CD14-positive monocyte (primary cell): ENCODE measurements at regions not wholly inside any gene's neighbourhood (a gene's known extent, or its start where the extent isn't known, plus 50 kb on each side); places are given as distances from the start of the nearest gene placed in this dataset.
A peak's percentile ranks its signal among the peaks of the same experiment; 100 is the strongest.
"Not testable (repeated sequence)": the region's sequence is repeated elsewhere in the genome, so short reads cannot be mapped to it uniquely, and the experiment has no call there.

Source experiments
- DNase-seq, 3 donors: peaks; one replicate each; pipeline ENCODE4 v3.0.0-alpha.2; 2011 to 2022
- H2AFZ ChIP-seq: 2 replicates; pipeline ENCODE4 v1.6.0; 2012; ENCODE audit warnings: mild to moderate bottlenecking, low read depth, low read length, inconsistent platforms; ENCODE audit not compliant: insufficient read depth, poor library complexity, severe bottlenecking
- H3K27ac ChIP-seq, 2 donors: 1 replicate in 1 of 2; 2 replicates in 1 of 2; pipeline ENCODE4 v1.5.1; 2012 to 2013; ENCODE audit warnings: low read length in 2 of 2, control low read depth in 1 of 2, inconsistent platforms in 1 of 2, low read depth in 1 of 2, mild to moderate bottlenecking in 1 of 2
- H3K27me3 ChIP-seq, 2 donors: one replicate each; pipeline versions ENCODE4 v1.6.0 to v1.6.1; 2011 to 2013; ENCODE audit warnings: low read length in 2 of 2; ENCODE audit not compliant: control insufficient read depth in 2 of 2, insufficient read depth in 2 of 2
- H3K36me3 ChIP-seq, 2 donors: replicated peaks in 1 of 2; 1 replicate in 1 of 2; 2 replicates in 1 of 2; pipeline versions ENCODE4 v1.5.1 to v1.6.1; 2012 to 2013; ENCODE audit warnings: low read length in 2 of 2, control low read depth in 1 of 2, inconsistent platforms in 1 of 2, mild to moderate bottlenecking in 1 of 2; ENCODE audit not compliant: insufficient read depth in 2 of 2, control insufficient read depth in 1 of 2
- H3K4me1 ChIP-seq, 2 donors: 1 replicate in 1 of 2; 2 replicates in 1 of 2; pipeline versions ENCODE4 v1.5.1 to v1.6.1; 2012 to 2013; ENCODE audit warnings: low read length in 2 of 2, control low read depth in 1 of 2, inconsistent platforms in 1 of 2, mild to moderate bottlenecking in 1 of 2, moderate library complexity in 1 of 2; ENCODE audit not compliant: insufficient read depth in 2 of 2, control insufficient read depth in 1 of 2
- H3K4me2 ChIP-seq: replicated peaks from 2 replicates; pipeline ENCODE3; 2012; ENCODE audit warnings: low read length, moderate library complexity, mild to moderate bottlenecking; ENCODE audit not compliant: poor library complexity, severe bottlenecking; ENCODE audit errors: extremely low read depth
- H3K4me3 ChIP-seq, 3 experiments: fragments of 200-600 bp in 1 of 3; sonication (generic) in 1 of 3; replicated peaks in 1 of 3; 1 replicate in 2 of 3; 2 replicates in 1 of 3; pipeline ENCODE4 v1.5.1; 2011 to 2013; ENCODE audit warnings: low read length in 3 of 3, mild to moderate bottlenecking in 3 of 3, control low read depth in 2 of 3, low read depth in 2 of 3, inconsistent platforms in 1 of 3, moderate library complexity in 1 of 3
- H3K79me2 ChIP-seq: 2 replicates; pipeline ENCODE4 v1.6.0; 2012; ENCODE audit warnings: mild to moderate bottlenecking, control low read depth, inconsistent platforms, low read length, moderate library complexity; ENCODE audit not compliant: insufficient read depth
- H3K9ac ChIP-seq: 2 replicates; pipeline ENCODE4 v1.6.0; 2017; ENCODE audit warnings: low read length, mild to moderate bottlenecking; ENCODE audit not compliant: insufficient read depth, poor library complexity, severe bottlenecking
- H3K9me3 ChIP-seq, 2 donors: replicated peaks in 1 of 2; 1 replicate in 1 of 2; 2 replicates in 1 of 2; pipeline versions ENCODE4 v1.5.1 to v1.6.1; 2012 to 2013; ENCODE audit warnings: low read length in 2 of 2, control low read depth in 1 of 2; ENCODE audit not compliant: control insufficient read depth in 1 of 2, insufficient read depth in 1 of 2
- H4K20me1 ChIP-seq: 2 replicates; pipeline ENCODE4 v1.6.0; 2012; ENCODE audit warnings: mild to moderate bottlenecking, low read length, control low read depth, moderate library complexity; ENCODE audit not compliant: insufficient read depth
- H3K27ac Mint-ChIP-seq, 7 donors: one replicate each; pipeline ENCODE4 v1.8.0; 2020; ENCODE audit warnings: mild to moderate bottlenecking in 7 of 7, mixed read lengths in 7 of 7, moderate library complexity in 6 of 7, inconsistent platforms in 2 of 7
- H3K27me3 Mint-ChIP-seq, 3 donors: one replicate each; pipeline ENCODE4 v1.8.0; 2021 to 2022; ENCODE audit warnings: low read depth in 3 of 3, mild to moderate bottlenecking in 3 of 3, mixed read lengths in 3 of 3, moderate library complexity in 3 of 3, inconsistent platforms in 1 of 3
- H3K36me3 Mint-ChIP-seq, 2 donors: one replicate each; pipeline ENCODE4 v1.8.0; 2020; ENCODE audit warnings: mixed read lengths in 2 of 2, inconsistent platforms in 1 of 2, mild to moderate bottlenecking in 1 of 2
- H3K4me1 Mint-ChIP-seq: one replicate; pipeline ENCODE4 v1.8.0; 2020; ENCODE audit warnings: mild to moderate bottlenecking, mixed read lengths
- H3K4me3 Mint-ChIP-seq, 2 donors: one replicate each; pipeline ENCODE4 v1.8.0; 2020; ENCODE audit warnings: mild to moderate bottlenecking in 2 of 2, mixed read lengths in 2 of 2, moderate library complexity in 1 of 2
- H3K9me3 Mint-ChIP-seq, 7 donors: one replicate each; pipeline ENCODE4 v1.8.0; 2020 to 2022; ENCODE audit warnings: mixed read lengths in 7 of 7, mild to moderate bottlenecking in 6 of 7, moderate library complexity in 6 of 7, inconsistent platforms in 2 of 7
- WGBS: methylation state at CpG from one replicate; pipeline ENCODE4 v1.1.5; 2013; ENCODE audit warnings: missing lambda C conversion rate; ENCODE audit not compliant: insufficient coverage; 5-methylcytosine and 5-hydroxymethylcytosine counted together
- intact Hi-C, 2 donors: fragments of 100-400 bp; cut with micrococcal nuclease; formaldehyde crosslinking; loops; one replicate each; pipeline versions ENCODE4 v1.15.0 to v1.15.1; 2023

GRCh38 chr21:5250128-5250527 is 5271.3 kb upstream of the TPTE start:
- no CpG with 5 or more reads among the region's 1 CpG for WGBS
- H4K20me1 ChIP-seq, H3K9ac ChIP-seq, H2AFZ ChIP-seq, H3K27me3 ChIP-seq, H3K4me1 Mint-ChIP-seq, H3K4me3 ChIP-seq, intact Hi-C loops, H3K4me1 ChIP-seq, DNase-seq, H3K27ac Mint-ChIP-seq, H3K4me2 ChIP-seq, H3K36me3 Mint-ChIP-seq, H3K4me3 Mint-ChIP-seq, H3K79me2 ChIP-seq, H3K36me3 ChIP-seq, H3K27me3 Mint-ChIP-seq, H3K27ac ChIP-seq: not testable (repeated sequence)
- peaks cover 22 to 43% (median 34%) of the 10 kb centered on the region in 7 donors for H3K9me3 Mint-ChIP-seq
- peaks cover 18 to 32% of the 10 kb centered on the region in 2 donors for H3K9me3 ChIP-seq

GRCh38 chr21:5251162-5251561 is 5270.2 kb upstream of the TPTE start:
- H4K20me1 ChIP-seq, H3K4me1 ChIP-seq, H3K9ac ChIP-seq, H3K27me3 ChIP-seq, H3K4me3 ChIP-seq, intact Hi-C loops, H3K27me3 Mint-ChIP-seq, H3K4me1 Mint-ChIP-seq, DNase-seq, H3K79me2 ChIP-seq, H2AFZ ChIP-seq, H3K4me3 Mint-ChIP-seq, H3K27ac Mint-ChIP-seq, H3K4me2 ChIP-seq, H3K36me3 Mint-ChIP-seq, H3K27ac ChIP-seq, H3K36me3 ChIP-seq: not testable (repeated sequence)
- WGBS = no CpG with 5 or more reads among the region's 3 CpGs
- peaks cover 19 to 41% (median 34%) of the 10 kb centered on the region in 7 donors for H3K9me3 Mint-ChIP-seq
- H3K9me3 ChIP-seq = peaks cover 15 to 31% of the 10 kb centered on the region in 2 donors

GRCh38 chr21:5251866-5252265 is 5269.5 kb upstream of the TPTE start:
- H3K4me3 ChIP-seq = not testable (repeated sequence)
- WGBS = 83% methylated on average over 1 of the region's 1 CpG

More at GRCh38 chr21:5251866-5252265, 5269.5 kb upstream of the TPTE start:
- H3K9me3 Mint-ChIP-seq = peaks cover 14 to 36% (median 29%) of the 10 kb centered on the region in 7 donors
- H3K79me2 ChIP-seq, H2AFZ ChIP-seq, H3K4me1 ChIP-seq, H3K27me3 Mint-ChIP-seq, H3K36me3 Mint-ChIP-seq, intact Hi-C loops, DNase-seq, H4K20me1 ChIP-seq, H3K36me3 ChIP-seq, H3K4me3 Mint-ChIP-seq, H3K9ac ChIP-seq, H3K27ac ChIP-seq, H3K4me1 Mint-ChIP-seq, H3K4me2 ChIP-seq, H3K27me3 ChIP-seq: not testable (repeated sequence)
- peaks cover 9 to 26% of the 10 kb centered on the region in 2 donors for H3K9me3 ChIP-seq
- peak overlapping the region in 1 of 7 donors; percentile 4 for H3K27ac Mint-ChIP-seq
